KMS-11 (cell line): ENCODE measurements at regions not wholly inside any gene's neighbourhood (a gene's known extent, or its start where the extent isn't known, plus 50 kb on each side); places are given as distances from the start of the nearest gene placed in this dataset.

Source experiments
- H2AFZ ChIP-seq: fragments of 200-600 bp; sonication (generic); 2 replicates; pipeline ENCODE4 v1.6.1; 2016; ENCODE audit warnings: antibody characterized with exemption, mixed run types, low read depth
- H3K27ac ChIP-seq: fragments of 200-600 bp; sonication (generic); 2 replicates; pipeline ENCODE4 v1.6.1; 2016; ENCODE audit warnings: mild to moderate bottlenecking, mixed run types
- H3K27me3 ChIP-seq: fragments of 200-600 bp; sonication (generic); 2 replicates; pipeline ENCODE4 v1.6.1; 2017; ENCODE audit warnings: mild to moderate bottlenecking, low read depth, mixed run types, moderate library complexity; ENCODE audit not compliant: insufficient read depth
- H3K36me3 ChIP-seq: fragments of 200-600 bp; sonication (generic); 2 replicates; pipeline ENCODE4 v1.6.1; 2017; ENCODE audit warnings: mild to moderate bottlenecking, mixed run types; ENCODE audit not compliant: insufficient read depth
- H3K4me1 ChIP-seq: fragments of 200-600 bp; sonication (generic); 2 replicates; pipeline ENCODE4 v1.6.1; 2016; ENCODE audit warnings: mild to moderate bottlenecking, low read depth, mixed run types; ENCODE audit not compliant: poor library complexity, severe bottlenecking
- H3K4me2 ChIP-seq: fragments of 200-600 bp; sonication (generic); 2 replicates; pipeline ENCODE4 v1.7.0; 2016; ENCODE audit warnings: mild to moderate bottlenecking, mixed run types
- H3K4me3 ChIP-seq: fragments of 200-600 bp; sonication (generic); IDR thresholded peaks from 2 replicates; pipeline ENCODE4 v1.6.1; 2017; ENCODE audit warnings: low read depth, low read length, mixed read lengths; ENCODE audit not compliant: insufficient read depth
- H3K79me2 ChIP-seq: fragments of 200-600 bp; sonication (generic); 2 replicates; pipeline ENCODE4 v1.6.1; 2016; ENCODE audit warnings: low read depth, mixed run types; ENCODE audit not compliant: insufficient read depth
- H3K9ac ChIP-seq: fragments of 200-600 bp; sonication (generic); 2 replicates; pipeline ENCODE4 v1.6.1; 2016; ENCODE audit warnings: mild to moderate bottlenecking, mixed run types
- H4K20me1 ChIP-seq: fragments of 200-600 bp; sonication (generic); 2 replicates; pipeline ENCODE4 v1.6.1; 2016; ENCODE audit warnings: mild to moderate bottlenecking, mixed run types; ENCODE audit not compliant: insufficient read depth
- TF ChIP-seq, protein P1 (sequence below): fragments of 200-600 bp; sonication (generic); conservative IDR thresholded peaks from 2 replicates; pipeline ENCODE4 v1.6.1; 2017; ENCODE audit warnings: low read depth, mild to moderate bottlenecking, antibody characterized with exemption, low read length, moderate library complexity, mixed read lengths

DNA sequence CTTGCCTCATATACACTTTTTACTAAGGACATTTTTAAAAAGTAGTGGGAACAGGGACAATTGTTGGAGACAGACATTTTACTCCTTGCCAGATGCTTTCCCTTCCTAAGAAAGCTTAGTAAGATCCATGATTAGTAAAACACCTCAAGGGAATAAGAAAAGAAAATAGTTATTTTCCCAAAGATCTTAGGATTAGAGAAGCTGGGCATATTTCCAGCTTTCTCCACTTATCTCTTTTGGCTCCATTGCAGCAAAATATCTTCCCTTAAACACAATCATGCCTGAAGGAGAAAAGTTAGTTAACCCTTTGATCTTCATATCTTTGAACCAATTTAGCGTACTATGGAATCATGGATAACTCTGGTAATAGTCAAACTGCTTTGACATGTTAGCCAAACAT lies 257.9 kb downstream of the PCDH18 start:
- H3K36me3 ChIP-seq: no peaks in the 10 kb centered on the region
- TF ChIP-seq, protein P1, sequence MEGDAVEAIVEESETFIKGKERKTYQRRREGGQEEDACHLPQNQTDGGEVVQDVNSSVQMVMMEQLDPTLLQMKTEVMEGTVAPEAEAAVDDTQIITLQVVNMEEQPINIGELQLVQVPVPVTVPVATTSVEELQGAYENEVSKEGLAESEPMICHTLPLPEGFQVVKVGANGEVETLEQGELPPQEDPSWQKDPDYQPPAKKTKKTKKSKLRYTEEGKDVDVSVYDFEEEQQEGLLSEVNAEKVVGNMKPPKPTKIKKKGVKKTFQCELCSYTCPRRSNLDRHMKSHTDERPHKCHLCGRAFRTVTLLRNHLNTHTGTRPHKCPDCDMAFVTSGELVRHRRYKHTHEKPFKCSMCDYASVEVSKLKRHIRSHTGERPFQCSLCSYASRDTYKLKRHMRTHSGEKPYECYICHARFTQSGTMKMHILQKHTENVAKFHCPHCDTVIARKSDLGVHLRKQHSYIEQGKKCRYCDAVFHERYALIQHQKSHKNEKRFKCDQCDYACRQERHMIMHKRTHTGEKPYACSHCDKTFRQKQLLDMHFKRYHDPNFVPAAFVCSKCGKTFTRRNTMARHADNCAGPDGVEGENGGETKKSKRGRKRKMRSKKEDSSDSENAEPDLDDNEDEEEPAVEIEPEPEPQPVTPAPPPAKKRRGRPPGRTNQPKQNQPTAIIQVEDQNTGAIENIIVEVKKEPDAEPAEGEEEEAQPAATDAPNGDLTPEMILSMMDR: no peak
- no peaks in the 10 kb centered on the region for H3K4me1 ChIP-seq
- no peak overlapping the region for H3K9ac ChIP-seq
- H3K4me3 ChIP-seq: no peak overlapping the region
- no peak overlapping the region for H3K4me2 ChIP-seq
- H2AFZ ChIP-seq: no peak overlapping the region
- no peak overlapping the region for H3K27ac ChIP-seq
- H3K27me3 ChIP-seq: no peaks in the 10 kb centered on the region
- H3K79me2 ChIP-seq: no peaks in the 10 kb centered on the region
- H4K20me1 ChIP-seq: no peaks in the 10 kb centered on the region

DNA sequence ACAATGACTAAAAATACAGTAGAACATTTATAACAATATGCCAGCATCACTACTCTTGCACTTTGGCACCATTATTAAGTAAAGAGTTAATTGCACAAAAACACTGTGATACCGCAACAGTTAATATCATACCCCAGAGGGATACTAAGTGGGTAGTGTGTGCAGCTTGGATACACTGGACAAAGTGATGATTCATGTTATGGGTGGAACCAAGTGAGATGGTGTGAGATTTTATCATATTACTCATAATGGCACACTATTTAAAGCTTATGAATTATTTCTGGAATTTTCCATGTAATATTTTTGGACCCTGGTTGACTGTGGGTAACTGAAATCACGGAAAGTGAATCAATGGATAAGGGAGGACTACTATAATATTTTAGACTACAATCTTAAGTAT lies 265.3 kb downstream of the PCDH18 start:
- TF ChIP-seq, protein P1: no peak
- Histone ChIP-seq H3K4me2 (no peak overlapping the region), H3K4me1 (no peaks in the 10 kb centered on the region), H3K27me3 (no peaks in the 10 kb centered on the region), H3K9ac (no peak overlapping the region), H3K4me3 (no peak overlapping the region), H3K36me3 (no peaks in the 10 kb centered on the region), H3K79me2 (no peaks in the 10 kb centered on the region), H2AFZ (no peak overlapping the region), H3K27ac (no peak overlapping the region), H4K20me1 (no peaks in the 10 kb centered on the region)

DNA sequence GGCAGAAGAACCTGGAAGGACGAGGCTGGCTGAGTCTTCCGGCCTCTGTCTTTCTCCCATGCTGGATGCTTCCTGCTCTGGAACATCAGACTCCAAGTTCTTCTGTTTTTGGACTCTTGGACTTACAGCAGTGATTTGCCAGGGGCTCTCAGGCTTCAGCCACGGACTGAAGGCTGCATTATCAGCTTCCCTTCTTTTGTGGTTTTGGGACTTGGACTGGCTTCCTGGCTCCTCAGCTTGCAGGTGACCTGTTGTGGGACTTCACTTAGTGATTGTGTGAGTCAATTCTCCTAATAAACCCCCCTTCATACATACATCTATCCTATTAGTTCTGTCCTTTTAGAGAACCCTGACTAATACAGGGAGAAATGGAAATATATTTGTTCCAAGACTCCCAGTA lies 265.8 kb downstream of the PCDH18 start:
- H3K4me1 ChIP-seq: no peaks in the 10 kb centered on the region
- no peak overlapping the region for H3K4me3 ChIP-seq
- H3K36me3 ChIP-seq: no peaks in the 10 kb centered on the region
- H3K27ac ChIP-seq: no peak overlapping the region
- no peak overlapping the region for H3K4me2 ChIP-seq
- H3K9ac ChIP-seq: no peak overlapping the region
- no peak overlapping the region for H2AFZ ChIP-seq
- H3K79me2 ChIP-seq: no peaks in the 10 kb centered on the region
- no peaks in the 10 kb centered on the region for H3K27me3 ChIP-seq
- H4K20me1 ChIP-seq: no peaks in the 10 kb centered on the region
- TF ChIP-seq, protein P1: no peak

DNA sequence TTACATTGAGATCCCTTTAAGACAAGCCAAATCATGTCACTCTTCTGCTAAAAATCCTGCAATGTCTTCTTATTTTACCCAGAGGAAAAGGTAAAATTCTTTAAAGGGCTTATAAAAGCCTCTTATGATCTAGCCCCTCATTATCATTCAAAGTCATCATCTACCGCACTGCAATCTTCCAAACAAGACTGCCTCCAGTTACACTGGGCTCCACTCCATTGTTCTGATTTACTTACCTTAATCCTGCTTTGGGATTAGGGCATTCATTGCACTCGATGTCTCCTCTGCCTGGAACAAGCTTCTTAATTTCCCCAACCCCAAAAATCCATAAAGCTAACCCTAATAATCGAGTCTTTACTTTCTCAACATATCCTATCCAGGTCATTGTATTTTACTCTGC lies 269.1 kb downstream of the PCDH18 start:
- TF ChIP-seq, protein P1: no peak

More for the DNA sequence above, 269.1 kb downstream of the PCDH18 start:
- no peaks in the 10 kb centered on the region for H3K79me2 ChIP-seq
- no peaks in the 10 kb centered on the region for H3K27me3 ChIP-seq
- H3K4me2 ChIP-seq: no peak overlapping the region
- H2AFZ ChIP-seq: no peak overlapping the region
- H3K4me1 ChIP-seq: no peaks in the 10 kb centered on the region
- H3K27ac ChIP-seq: no peak overlapping the region
- H3K4me3 ChIP-seq: no peak overlapping the region
- no peaks in the 10 kb centered on the region for H3K36me3 ChIP-seq
- no peak overlapping the region for H3K9ac ChIP-seq
- H4K20me1 ChIP-seq: no peaks in the 10 kb centered on the region
